Mucosa of rectum (tissue), 2 donors: ENCODE measurements at regions not wholly inside any gene's neighbourhood (a gene's known extent, or its start where the extent isn't known, plus 50 kb on each side); places are given as distances from the start of the nearest gene placed in this dataset.

Source experiments
- H3K27ac ChIP-seq, 2 donors: one replicate each; pipeline ENCODE4 v1.7.0; 2013; ENCODE audit warnings: inconsistent platforms in 2 of 2, low read depth in 2 of 2, low read length in 2 of 2
- H3K27me3 ChIP-seq, 2 donors: one replicate each; pipeline ENCODE4 v1.7.0; 2013; ENCODE audit warnings: low read length in 2 of 2; ENCODE audit not compliant: control insufficient read depth in 2 of 2, insufficient read depth in 2 of 2
- H3K36me3 ChIP-seq, 2 donors: one replicate each; pipeline ENCODE4 v1.7.0; 2013; ENCODE audit warnings: low read length in 2 of 2; ENCODE audit not compliant: control insufficient read depth in 2 of 2, insufficient read depth in 2 of 2
- H3K4me1 ChIP-seq, 2 donors: one replicate each; pipeline ENCODE4 v1.7.0; 2013; ENCODE audit warnings: low read length in 2 of 2, mild to moderate bottlenecking in 1 of 2; ENCODE audit not compliant: control insufficient read depth in 2 of 2, insufficient read depth in 2 of 2
- H3K4me3 ChIP-seq, 2 donors: one replicate each; pipeline ENCODE4 v1.7.0; 2013; ENCODE audit warnings: low read length in 2 of 2
- H3K9ac ChIP-seq, 2 donors: one replicate each; pipeline ENCODE4 v1.7.0; 2013; ENCODE audit warnings: low read length in 2 of 2, low read depth in 1 of 2, mild to moderate bottlenecking in 1 of 2
- H3K9me3 ChIP-seq, 2 donors: one replicate each; pipeline ENCODE4 v1.7.0; 2013; ENCODE audit warnings: low read length in 2 of 2; ENCODE audit not compliant: control insufficient read depth in 2 of 2
- donor health status: healthy.
- donor health status: Normal muscosa, but diverticular disease.

DNA sequence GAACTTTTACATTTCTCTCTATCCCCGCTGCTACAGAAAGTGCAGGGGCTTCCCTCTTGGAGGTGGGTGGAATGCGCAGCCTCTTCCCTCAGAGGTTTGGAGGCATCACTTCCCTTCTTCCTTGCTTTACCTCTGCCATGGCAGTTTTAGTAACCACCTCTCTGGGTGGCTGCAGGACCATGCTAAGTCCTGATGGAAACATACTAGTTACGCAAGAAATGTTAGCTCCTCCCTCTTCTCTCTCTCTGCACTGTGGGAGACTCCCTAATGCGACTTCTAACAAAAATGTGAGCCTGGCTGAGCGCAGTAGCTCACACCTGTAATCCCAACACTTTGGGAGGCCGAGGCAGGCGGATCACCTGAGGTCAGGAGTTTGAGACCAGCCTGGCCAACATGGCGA, 116.8 kb upstream of the RAB6C start:
- no peak overlapping the region for H3K4me3 ChIP-seq

DNA sequence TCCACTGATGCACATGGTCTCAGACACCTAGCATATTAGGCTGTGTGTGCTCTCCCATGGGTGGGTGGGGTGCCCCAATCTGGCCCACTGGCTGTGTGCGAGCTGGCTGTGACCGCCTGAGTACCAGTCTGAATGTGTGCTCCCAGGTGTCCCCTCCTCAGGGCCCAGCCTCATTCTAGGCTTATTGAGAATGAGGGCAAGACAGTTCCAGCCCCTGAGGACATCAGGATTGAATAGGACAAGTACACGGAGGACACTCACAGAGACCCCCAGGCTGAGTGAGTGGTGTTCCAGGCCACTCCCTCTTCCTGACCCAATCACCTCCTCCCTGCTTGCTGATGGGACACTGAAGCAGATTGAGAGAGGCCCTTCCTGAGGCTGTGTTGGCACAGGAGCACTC, 116.1 kb upstream of the RAB6C start:
- Histone ChIP-seq H3K9me3 (no peaks in the 10 kb centered on the region), H3K4me1 (no peaks in the 10 kb centered on the region), H3K27ac (no peak overlapping the region), H3K9ac (no peak overlapping the region), H3K27me3 (no peaks in the 10 kb centered on the region), H3K36me3 (no peaks in the 10 kb centered on the region), H3K4me3 (no peak overlapping the region)

More for the DNA sequence above, 116.8 kb upstream of the RAB6C start:
- Histone ChIP-seq H3K4me1 (no peaks in the 10 kb centered on the region), H3K9me3 (no peaks in the 10 kb centered on the region), H3K27me3 (no peaks in the 10 kb centered on the region), H3K36me3 (no peaks in the 10 kb centered on the region), H3K27ac (no peak overlapping the region), H3K9ac (no peak overlapping the region)

DNA sequence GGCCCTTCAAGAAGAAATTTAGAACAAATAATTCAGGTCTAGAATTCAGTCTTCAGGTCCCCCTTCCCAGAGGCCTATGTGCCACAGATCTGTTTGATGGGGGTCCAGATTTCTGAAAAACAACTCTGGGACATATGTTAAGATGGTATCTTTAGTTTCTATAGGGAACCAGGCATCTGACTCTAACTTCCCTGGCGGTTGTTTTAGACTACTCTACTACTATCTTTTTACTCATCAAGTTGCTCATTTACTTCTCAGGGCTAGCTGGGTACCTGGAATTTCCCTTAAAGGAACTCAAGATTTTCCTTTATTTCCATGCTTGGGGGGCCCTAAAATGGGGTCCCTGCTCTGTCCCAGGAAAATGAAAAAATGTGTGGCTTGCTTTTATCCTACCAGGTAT, 114.7 kb upstream of the RAB6C start:
- H3K27me3 ChIP-seq = no peaks in the 10 kb centered on the region
- no peak overlapping the region for H3K9ac ChIP-seq
- no peaks in the 10 kb centered on the region for H3K36me3 ChIP-seq
- H3K9me3 ChIP-seq = no peaks in the 10 kb centered on the region
- no peaks in the 10 kb centered on the region for H3K4me1 ChIP-seq
- no peak overlapping the region for H3K27ac ChIP-seq
- H3K4me3 ChIP-seq = no peak overlapping the region

DNA sequence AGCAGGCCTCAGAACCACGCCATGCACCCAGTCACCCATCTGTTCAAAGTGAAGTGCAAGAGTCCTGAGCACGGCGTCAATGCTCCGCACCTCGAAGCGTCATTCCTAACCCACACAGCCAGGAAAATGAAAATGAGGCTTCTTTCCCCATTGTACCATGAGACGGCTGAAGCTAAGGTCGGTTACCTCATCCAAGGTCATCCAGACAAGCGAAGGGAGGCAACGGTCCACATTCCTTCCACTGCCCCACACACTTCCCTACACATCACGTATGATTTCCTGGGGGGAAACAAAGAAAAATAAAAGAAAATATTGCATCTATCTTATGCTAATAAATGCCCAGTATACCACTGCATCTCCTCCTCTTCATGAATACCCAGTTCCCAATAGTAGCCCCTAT, 113.5 kb upstream of the RAB6C start:
- no peaks in the 10 kb centered on the region for H3K4me1 ChIP-seq
- H3K9me3 ChIP-seq = no peaks in the 10 kb centered on the region
- no peaks in the 10 kb centered on the region for H3K27me3 ChIP-seq
- no peak overlapping the region for H3K27ac ChIP-seq
- no peak overlapping the region for H3K9ac ChIP-seq
- no peaks in the 10 kb centered on the region for H3K36me3 ChIP-seq
- H3K4me3 ChIP-seq = no peak overlapping the region

DNA sequence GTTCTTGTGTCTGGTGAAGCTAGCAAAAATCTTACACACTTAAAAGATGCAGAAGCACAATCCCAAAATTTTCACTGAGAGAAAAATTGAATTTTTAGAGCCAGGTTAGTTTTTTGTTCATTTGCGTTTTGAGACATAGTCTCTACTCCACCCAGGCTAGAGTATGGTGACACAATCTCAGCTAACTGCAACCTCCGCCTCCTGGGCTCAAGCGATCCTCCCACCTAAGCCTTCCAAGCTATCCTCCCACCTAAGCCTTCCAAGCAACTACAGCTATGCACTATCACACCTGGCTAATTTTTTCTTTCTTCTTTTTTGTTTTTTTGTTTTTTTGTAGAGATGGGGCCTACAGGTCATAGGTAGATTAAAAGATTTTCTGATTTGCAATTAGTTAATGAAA, 113.1 kb upstream of the RAB6C start:
- no peaks in the 10 kb centered on the region for H3K27me3 ChIP-seq
- no peak overlapping the region for H3K4me3 ChIP-seq
- H3K9ac ChIP-seq = no peak overlapping the region
- no peaks in the 10 kb centered on the region for H3K9me3 ChIP-seq
- H3K27ac ChIP-seq = no peak overlapping the region
- no peaks in the 10 kb centered on the region for H3K36me3 ChIP-seq
- no peaks in the 10 kb centered on the region for H3K4me1 ChIP-seq

DNA sequence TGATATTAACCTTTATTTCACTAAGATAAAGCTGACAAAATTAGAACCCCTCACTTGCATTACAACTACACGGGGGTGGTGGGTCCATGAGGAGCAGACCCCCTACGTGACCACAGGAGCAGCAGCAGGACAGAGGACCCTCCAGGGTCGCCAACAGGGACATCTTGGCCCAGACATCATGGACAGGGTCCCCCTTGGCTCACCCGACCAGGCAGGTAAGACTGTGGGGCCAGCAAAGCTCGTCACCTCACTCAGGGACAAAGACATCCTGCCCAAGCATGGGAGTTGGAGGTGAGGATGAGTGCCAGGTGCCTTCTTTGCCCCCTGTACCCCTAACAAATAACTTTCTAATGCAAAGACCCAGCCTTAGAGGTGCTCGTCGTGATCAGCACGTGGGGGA, 111.3 kb upstream of the RAB6C start:
- Histone ChIP-seq H3K27me3 (no peaks in the 10 kb centered on the region), H3K9me3 (no peaks in the 10 kb centered on the region), H3K36me3 (no peaks in the 10 kb centered on the region), H3K27ac (no peak overlapping the region), H3K4me1 (no peaks in the 10 kb centered on the region), H3K4me3 (no peak overlapping the region), H3K9ac (no peak overlapping the region)

DNA sequence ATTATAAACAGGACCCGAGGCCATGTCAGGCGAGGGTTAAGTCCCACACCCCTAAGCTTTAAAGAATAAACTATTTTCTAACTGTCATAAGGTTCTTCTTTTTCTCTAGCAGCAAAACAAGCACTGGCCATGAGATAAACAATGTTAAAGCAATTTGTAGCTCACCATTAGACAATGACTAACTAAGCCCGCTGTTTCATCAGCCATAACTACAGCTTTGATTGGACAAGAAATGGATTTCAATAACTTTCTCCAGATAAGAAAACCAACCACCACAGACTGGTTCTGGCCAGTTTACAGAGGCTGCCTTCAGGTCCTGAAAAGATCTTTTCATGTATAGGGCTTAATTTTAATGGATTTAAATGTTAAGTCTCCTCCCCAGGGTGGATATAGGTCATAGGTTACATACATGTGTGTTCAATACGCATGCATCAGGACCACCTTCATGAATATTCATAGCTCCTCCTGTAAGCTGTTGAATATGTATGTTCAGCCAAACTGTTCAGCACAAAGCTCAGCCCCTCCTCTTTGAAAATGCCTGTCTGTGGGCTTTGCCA, 108.7 kb upstream of the RAB6C start:
- Histone ChIP-seq H3K27ac (no peak overlapping the region), H3K27me3 (no peaks in the 10 kb centered on the region), H3K9ac (no peak overlapping the region), H3K9me3 (no peaks in the 10 kb centered on the region), H3K4me3 (no peak overlapping the region), H3K4me1 (no peaks in the 10 kb centered on the region), H3K36me3 (no peaks in the 10 kb centered on the region)

DNA sequence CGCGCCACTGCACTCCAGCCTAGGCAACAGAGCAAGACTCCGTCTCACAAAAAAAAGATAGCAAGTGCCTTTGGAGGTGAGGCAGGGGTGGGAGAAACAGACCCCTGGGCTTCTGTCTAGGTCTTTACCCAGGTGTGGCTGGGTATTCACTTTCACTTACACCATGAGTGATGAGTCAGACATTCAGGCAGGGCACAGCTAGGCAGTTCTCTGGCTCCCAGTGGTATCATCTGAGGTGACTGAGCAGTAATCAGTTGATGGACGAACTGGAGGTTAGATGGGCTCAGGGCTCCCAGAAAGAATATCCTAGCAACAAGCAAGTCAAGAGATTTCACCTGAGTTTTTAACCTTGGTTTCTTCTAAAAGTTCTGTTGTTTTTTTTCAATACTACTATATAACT, 107.0 kb upstream of the RAB6C start:
- peaks cover 0 to 4% of the 10 kb centered on the region in 2 donors for H3K4me1 ChIP-seq
- H3K27ac ChIP-seq = no peak overlapping the region
- H3K27me3 ChIP-seq = no peaks in the 10 kb centered on the region
- H3K4me3 ChIP-seq = no peak overlapping the region
- H3K36me3 ChIP-seq = no peaks in the 10 kb centered on the region
- no peak overlapping the region for H3K9ac ChIP-seq
- no peaks in the 10 kb centered on the region for H3K9me3 ChIP-seq

DNA sequence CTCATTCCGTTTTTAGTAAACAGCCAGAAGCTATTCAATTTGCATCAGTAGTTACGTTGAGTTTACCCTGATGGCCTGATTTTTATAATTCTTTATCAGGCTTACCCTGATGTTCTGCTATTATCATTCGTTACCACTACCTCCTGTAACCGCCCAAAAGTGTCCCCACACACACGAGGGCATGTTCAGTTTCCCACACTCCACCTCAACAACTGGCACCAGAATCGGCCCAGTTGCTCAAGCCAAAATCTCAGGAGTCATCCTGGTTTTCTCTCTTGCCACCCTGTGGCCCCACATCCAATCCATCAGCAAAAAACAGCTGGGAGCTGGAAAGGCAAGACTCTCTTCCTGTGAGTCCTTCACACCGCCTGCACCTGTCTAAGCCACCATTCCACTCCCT, 102.9 kb upstream of the RAB6C start:
- H3K4me1 ChIP-seq = peaks cover 0 to 4% of the 10 kb centered on the region in 2 donors
- no peaks in the 10 kb centered on the region for H3K27me3 ChIP-seq
- no peaks in the 10 kb centered on the region for H3K9me3 ChIP-seq
- H3K4me3 ChIP-seq = peak overlapping the region; percentile 85 to 88
- no peak overlapping the region for H3K9ac ChIP-seq
- H3K27ac ChIP-seq = no peak overlapping the region
- H3K36me3 ChIP-seq = no peaks in the 10 kb centered on the region

DNA sequence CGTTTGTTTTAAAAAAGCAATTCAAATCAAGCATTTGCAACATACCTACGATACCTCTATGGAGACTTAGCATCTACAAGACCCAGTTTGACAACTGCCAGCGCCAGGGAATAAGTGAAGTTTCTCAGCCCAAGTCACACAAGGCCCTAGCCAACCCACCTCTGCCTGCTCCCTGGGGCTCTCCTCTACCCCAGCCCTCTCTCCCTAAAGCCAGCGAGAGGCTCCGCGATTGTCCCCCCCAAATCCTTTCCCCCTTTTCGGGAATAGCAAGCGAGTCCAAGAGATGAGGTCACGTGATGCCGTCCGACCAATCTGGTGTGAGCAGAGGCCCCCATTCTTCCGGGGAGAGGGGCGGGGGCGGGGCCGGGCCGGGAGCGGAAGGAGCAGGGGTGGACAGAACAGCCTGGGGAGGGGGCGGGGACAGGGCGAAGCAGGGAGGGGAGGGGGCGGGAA, 102.2 kb upstream of the RAB6C start:
- Histone ChIP-seq H3K36me3 (no peaks in the 10 kb centered on the region), H3K9me3 (no peaks in the 10 kb centered on the region), H3K4me3 (peak overlapping the region; percentile 85 to 88), H3K27ac (peak overlapping the region; percentile 25 to 47), H3K4me1 (peaks cover 0 to 4% of the 10 kb centered on the region in 2 donors), H3K27me3 (no peaks in the 10 kb centered on the region), H3K9ac (peak overlapping the region; percentile 64 to 66)
